LNCAP (cell line): ENCODE measurements at regions not wholly inside any gene's neighbourhood (a gene's known extent, or its start where the extent isn't known, plus 50 kb on each side); places are given as distances from the start of the nearest gene placed in this dataset.

Experiments
- TF ChIP-seq, protein P1 (sequence below): fragments of 450-650 bp; IDR thresholded peaks from 2 replicates; pipeline ENCODE4 v1.5.1; 2017; ENCODE audit warnings: mild to moderate bottlenecking

DNA sequence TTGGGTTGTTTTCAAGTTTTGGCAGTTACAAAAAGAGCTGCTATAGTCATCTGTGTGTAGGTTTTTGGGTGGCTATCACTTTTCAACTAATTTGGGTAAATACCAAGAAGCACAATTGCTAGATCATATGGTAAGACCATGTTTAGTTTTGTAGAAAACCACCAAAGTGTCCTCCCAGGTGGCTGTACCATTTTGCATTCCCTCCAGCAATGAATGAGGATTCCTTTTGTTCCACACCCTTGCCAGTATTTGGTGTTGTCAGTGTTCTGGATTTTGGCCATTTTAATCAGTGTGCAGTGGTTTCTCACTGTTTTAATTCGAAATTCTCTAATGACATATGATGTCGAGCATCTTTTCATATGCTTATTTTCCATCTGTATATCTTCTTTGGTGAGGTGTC lies 457.5 kb upstream of the ARID1B start:
- TF ChIP-seq, protein P1, sequence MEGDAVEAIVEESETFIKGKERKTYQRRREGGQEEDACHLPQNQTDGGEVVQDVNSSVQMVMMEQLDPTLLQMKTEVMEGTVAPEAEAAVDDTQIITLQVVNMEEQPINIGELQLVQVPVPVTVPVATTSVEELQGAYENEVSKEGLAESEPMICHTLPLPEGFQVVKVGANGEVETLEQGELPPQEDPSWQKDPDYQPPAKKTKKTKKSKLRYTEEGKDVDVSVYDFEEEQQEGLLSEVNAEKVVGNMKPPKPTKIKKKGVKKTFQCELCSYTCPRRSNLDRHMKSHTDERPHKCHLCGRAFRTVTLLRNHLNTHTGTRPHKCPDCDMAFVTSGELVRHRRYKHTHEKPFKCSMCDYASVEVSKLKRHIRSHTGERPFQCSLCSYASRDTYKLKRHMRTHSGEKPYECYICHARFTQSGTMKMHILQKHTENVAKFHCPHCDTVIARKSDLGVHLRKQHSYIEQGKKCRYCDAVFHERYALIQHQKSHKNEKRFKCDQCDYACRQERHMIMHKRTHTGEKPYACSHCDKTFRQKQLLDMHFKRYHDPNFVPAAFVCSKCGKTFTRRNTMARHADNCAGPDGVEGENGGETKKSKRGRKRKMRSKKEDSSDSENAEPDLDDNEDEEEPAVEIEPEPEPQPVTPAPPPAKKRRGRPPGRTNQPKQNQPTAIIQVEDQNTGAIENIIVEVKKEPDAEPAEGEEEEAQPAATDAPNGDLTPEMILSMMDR = no peak

DNA sequence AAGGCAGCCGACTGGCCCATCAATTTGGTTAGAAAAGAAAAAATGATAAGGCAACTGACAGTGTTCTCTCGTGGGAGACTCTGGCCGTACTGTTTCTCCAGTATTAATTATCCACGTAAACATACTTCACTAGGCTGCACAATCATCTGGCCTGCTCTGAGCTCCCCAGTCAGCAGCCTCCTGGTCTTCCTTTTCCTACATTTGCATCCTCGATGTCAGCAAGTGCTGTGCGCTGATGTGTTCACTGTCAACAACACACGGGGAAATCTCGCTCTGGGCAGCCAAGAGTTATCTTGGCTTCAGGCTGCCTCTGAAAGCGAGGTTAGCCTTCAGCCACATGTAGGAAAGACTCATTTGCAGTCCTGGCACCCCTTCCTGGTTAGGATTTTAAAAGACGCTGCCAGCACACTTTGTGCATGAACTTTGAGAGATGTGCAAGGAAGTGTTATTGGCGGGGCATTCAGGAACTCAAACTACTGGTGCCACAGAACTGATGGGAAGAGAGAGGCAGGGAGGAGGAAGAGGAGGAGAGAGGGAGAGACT lies 460.5 kb upstream of the ARID1B start:
- TF ChIP-seq, protein P1 = no peak

DNA sequence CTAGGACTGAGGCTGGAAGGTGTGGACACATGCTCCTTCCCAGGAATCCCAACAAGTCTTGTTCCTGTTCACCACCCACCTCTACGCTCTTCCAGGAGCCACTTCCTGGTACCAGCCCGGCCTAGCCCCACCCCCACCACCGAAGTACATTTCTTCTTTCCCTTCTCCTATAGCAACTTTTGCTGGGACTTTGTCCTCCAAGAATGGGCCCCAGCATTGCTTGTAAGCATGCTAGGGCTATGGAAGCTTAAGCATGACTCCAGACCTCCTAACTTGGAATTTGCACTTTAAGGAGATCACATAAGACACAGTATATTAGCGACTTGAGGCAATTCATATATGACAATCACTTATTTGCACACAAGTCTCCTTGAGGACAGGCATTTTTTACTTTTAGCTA lies 462.0 kb upstream of the ARID1B start:
- TF ChIP-seq, protein P1 = no peak

DNA sequence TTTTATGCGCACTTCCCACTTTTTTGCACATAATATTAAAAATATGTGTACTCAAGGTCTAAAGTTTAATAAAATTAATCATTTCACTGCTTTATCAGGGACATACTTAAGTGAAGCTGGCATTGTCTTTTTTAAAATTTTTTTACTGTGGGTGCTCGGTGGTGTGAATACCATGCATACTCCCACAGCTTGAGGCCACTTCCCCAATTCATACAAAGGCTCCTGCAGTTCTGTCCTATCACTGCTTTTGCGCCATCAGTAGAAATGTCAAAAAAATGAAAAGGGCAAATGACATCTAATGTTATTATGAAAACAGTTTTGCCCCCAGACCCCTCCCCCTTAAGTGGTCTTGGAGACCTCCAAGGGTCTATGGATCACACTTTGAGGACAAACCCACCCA lies 464.1 kb upstream of the ARID1B start:
- TF ChIP-seq, protein P1 = no peak

DNA sequence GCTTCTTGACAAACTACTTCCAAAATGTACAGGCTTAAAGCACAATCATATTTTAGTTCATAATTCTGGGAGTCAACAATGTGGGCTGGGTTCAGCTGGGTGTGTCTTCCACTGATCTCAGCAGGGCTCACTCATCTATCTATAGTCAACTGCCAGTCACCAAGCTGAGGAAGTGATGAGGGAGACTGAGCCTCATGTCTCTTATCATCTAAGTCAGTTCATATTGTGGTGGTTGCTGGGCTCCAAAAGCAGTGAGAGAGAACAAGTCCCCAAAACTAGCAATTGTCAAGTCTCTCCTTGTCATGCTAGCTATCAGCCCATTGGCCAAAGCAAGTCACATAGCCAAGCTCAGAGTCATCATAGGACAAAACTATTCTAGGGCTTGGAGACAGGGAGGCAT lies 465.9 kb upstream of the ARID1B start:
- TF ChIP-seq, protein P1 = no peak

DNA sequence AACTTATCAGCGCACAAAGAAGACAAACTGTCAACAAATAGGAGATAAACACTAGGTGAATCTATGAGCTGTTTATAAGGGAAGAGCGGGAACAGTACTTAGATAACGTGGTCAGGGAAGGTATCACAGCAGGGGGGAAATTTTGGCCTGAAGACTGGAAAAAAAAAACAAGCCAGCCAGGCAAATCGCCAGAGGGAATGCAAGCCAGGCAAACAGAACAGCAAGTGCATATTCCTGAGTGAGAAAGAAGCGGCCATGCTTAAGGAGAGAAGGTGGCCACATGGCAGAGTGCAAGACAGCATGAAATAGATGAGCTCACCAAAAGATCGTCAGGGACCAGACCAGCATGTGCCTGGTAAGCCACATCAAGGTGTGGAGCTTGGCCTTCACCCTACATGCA lies 466.5 kb upstream of the ARID1B start:
- TF ChIP-seq, protein P1 = no peak

DNA sequence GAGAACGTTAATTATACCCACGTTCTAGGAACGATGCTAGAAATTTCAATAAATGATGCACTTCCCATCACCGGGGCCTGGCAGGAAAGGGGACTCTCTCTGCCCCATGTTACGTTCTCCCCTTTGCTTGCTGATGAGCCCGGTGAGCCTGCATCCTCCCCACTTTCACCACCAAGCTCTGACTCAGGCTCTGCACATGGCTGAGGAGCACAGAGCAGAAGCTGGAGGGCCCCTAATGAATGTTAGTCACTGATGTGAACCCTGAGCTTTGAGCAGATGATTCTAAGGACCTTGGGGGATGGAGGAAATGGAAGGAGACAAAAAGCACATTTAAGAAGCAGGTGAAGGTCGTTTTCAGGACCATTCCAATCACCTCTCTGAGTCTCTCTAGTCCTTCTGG lies 468.2 kb upstream of the ARID1B start:
- TF ChIP-seq, protein P1 = no peak

DNA sequence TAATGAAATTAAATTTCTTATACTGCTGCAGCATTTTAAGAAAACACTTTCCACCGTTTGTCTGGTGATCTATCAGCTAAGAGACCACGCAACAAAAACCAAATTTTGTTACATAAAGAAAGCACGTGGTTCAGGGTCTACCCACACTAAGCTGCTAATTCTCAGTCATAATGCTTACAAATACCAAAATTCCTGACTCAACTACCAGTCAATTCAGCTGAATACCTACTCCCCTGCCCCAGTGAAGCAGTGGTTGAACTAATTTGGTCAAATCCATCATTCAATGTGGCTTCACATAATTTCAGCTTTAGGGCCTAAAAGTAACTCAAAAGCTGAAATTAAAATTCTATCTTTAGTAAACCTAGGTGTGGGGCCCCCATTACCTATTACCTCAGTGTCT lies 468.6 kb upstream of the ARID1B start:
- TF ChIP-seq, protein P1 = no peak
